ENCODE measurements at regions not wholly inside any gene's neighbourhood (a gene's known extent, or its start where the extent isn't known, plus 50 kb on each side); places are given as distances from the start of the nearest gene placed in this dataset.

DNA sequence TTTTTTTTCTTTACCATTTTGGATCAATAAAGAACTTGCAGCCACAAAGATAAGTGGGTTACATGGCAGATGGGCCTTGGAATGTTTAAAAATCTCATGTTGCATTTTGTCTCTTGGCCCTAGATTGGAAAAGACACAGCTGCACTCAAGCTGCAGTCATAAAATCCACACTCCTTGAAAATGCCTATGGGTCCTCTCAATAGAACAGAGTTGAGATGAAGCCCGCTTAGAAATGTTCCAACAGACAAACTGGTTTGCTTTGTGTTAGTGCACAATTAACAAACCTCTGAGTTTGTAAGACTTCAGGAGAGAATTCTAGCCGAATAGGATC lies 401.2 kb upstream of the CDIN1 start:
- TF ChIP-seq CTCF (IDR thresholded peaks at IDR 0.05; ENCODE audit: poor library complexity, severe bottlenecking), result no peak
- no peak for TF ChIP-seq POLR2AphosphoS5 (IDR thresholded peaks at IDR 0.05)
- no peak for TF ChIP-seq EZH2 (IDR thresholded peaks at IDR 0.05; ENCODE audit: borderline replicate concordance, insufficient read depth, low read length, poor library complexity, severe bottlenecking)
- no peak for TF ChIP-seq EP300 (conservative IDR thresholded peaks at IDR 0.05; ENCODE audit: poor library complexity, severe bottlenecking)
- TF ChIP-seq TAF1 (IDR thresholded peaks at IDR 0.05; ENCODE audit: low read depth), result no peak
- TF ChIP-seq MXI1 (conservative IDR thresholded peaks at IDR 0.05; ENCODE audit: poor library complexity, severe bottlenecking), result no peak

All from neural cell (in vitro differentiated cells).